Fibroblast of skin of back (primary cell): ENCODE measurements at regions not wholly inside any gene's neighbourhood (a gene's known extent, or its start where the extent isn't known, plus 50 kb on each side); places are given as distances from the start of the nearest gene placed in this dataset.

Experiments used
- DNase-seq: peaks from one replicate; pipeline ENCODE4 v3.0.0-alpha.2; 2013

DNA sequence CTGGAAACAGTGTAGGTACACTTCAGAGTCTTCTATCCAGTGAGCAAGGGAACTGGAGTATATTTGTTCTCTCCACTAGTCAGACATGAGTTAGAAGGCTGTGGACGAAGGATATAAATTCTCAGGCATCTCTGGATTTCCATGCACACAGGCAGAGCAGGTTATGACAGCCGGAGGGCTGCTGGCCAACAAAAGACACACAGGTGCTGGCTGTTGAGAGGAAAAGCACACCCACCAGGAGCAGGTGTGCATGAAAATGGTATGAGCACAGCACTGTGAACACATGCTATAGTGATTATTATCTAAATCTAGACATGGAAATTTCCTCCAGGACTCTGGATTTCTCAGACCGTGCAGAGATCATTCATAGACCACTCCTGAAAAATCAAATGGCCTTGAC is 444.7 kb upstream of the RPS6KA3 start:
- DNase-seq: no peak

DNA sequence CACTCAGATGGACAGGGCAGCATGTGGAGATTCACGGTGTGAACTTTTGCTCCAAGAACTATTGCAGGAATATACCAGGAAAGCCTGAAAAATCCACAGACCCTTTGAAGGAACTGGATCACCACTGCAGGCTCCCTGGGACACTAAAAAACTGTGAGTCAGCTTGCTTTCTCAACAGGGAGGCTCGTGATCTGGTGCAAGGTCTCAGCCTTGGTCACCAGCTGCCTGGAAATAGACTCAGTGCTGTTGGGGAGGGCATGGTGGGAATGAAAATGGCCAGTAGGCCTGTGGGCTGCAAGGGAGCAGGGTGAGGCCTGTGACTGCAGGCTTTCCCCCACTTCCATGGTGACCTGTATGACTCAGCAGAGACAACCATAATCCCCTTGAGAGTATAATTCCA is 426.4 kb upstream of the RPS6KA3 start:
- peak; percentile 23 for DNase-seq

DNA sequence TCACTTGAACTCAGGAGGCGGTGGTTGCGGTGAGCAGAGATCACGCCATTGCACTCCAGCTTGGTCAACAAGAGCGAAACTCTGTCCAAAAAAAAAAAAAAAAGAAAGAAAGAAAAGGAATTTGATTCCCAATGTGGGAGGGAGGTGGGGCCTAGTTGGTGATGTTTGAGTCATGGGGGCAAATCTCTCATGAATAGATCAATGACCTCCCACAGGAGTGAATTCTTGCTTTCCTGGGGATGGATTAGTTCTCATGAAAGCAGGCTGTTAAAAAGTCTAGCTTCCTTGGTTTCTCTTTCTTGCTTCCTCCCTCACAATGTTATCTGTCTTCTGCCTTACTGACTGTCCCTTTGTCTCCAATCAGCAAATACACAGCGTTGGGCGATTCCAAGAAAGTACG is 419.5 kb upstream of the RPS6KA3 start:
- DNase-seq: no peak

DNA sequence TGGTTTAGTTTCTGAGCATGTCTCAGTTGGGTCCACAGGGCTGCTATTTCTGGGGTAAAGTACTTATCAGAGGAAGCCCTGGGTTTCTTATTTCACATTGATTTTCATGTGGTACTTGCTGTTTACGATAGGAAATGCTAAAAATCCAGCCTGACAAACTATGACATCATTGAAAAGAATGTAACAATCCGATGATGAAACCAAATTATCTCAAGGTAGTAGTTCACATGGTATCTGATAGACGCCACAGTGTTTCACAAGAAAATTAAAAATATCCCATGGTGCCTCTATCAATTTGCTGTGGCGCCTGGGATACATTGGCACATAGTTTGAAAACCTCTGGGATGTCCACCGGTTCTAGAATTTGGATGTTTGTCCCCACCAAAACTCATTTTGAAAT is 418.9 kb upstream of the RPS6KA3 start:
- no peak for DNase-seq

DNA sequence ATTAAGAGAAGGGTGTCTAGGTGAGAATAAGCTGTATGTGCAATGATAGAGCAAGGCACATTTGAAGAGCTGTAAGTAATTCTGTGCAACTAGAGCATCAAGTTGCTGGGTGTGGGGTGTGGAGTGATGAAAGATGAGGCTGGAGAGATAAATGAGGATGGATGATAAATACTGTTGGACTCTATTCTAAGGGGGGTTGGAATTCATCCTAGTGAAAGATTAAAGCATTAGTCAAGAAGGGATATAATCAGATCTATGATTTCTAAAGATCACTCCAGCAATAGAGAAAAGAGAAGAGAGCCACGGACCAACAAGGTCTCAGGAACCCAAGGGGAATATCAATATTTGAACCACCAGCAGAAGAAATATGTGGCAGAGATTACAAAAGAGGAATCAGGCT is 415.0 kb upstream of the RPS6KA3 start:
- DNase-seq: no peak

DNA sequence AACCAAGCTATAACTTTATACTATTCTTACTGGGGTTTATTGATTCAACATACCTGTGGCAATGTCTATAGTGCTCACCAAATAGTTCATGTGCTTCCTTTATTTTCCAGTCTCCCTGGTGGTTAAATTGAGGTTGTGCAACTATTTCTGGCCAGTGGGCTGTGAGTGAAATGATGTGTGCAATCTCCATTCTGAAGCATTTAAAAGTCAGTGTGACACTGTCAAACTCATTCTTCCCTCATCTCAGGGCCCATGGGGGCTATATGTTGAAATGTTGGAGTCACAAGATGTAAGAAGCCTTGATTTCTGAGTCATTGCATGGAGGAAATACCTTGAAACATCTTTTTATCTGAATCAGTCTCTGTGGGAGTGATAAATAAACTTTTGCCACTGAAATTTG is 414.3 kb upstream of the RPS6KA3 start:
- DNase-seq: peak; percentile 44

DNA sequence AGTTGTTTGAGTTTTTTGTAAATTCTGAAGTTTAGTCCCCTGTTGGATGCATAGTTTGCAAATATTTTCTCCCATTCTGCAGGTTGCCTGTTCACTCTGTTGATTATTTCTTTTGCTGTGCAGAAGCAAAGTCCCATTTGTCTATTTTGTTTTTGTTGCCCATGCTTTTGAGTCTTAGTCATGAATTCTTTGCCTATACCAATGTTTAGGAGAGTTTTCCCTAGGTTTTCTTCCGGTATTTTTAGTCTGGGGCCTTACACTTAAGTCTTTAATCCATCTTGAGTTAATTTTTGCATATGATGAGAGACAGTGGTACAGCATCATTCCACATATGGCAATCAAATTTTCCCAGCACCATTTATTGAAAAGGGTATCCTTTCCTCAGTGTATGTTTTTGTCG is 405.8 kb upstream of the RPS6KA3 start:
- DNase-seq: peak; percentile 69

DNA sequence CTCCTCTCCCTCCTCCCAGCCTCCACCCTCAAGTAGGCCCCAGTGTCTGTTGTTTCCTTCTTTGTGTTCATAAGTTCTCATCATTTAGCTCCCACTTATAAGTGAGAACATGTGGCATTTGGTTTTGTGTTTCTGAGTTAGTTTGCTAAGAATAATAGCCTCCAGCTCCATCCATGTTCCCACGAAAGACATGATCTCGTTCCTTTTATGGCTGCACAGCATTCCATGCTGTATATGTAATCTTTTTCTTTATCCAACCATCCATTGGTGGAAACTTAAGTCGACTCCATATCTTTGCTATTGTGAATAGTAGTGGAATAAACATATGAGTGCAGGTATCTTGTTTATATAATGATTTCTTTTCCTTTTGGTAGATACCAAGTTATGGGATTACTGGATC is 405.0 kb upstream of the RPS6KA3 start:
- DNase-seq: peak; percentile 79

DNA sequence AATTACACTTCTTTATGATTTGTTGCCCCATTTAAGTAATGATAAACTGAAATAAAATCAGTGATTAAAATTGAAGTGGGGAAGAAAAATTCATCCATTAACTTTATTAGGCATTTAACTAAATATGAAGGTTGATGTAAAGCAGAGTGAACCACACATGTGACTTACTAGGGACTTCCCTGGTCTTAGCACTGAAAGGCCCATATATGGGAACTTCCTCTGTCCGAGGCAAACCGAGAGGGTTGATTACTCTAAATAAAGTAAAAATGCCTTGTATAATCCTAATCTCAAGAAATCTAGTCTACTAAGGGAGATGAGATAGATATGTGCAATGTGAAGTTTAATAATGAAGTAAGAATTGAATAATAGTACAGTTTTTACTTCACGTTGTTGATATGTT is 403.9 kb upstream of the RPS6KA3 start:
- no peak for DNase-seq

DNA sequence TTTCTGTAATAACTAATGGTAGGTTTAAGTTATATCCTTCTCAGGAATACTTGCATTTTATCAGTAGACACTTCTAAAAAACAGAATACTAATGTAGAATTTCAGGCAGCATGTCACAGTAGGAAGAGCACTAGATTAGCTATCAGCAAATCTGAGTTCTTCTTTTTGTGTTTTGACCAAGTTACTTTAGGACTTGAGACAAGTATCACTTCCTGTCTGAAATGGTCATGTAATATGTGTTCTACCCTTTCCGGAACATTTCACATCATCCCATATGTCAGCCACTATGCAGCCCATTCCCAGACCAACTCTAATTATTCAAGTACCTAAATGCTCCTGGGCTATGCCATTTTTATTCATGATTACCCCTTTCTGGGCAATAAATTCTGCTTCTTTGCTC is 401.8 kb upstream of the RPS6KA3 start:
- DNase-seq: no peak

DNA sequence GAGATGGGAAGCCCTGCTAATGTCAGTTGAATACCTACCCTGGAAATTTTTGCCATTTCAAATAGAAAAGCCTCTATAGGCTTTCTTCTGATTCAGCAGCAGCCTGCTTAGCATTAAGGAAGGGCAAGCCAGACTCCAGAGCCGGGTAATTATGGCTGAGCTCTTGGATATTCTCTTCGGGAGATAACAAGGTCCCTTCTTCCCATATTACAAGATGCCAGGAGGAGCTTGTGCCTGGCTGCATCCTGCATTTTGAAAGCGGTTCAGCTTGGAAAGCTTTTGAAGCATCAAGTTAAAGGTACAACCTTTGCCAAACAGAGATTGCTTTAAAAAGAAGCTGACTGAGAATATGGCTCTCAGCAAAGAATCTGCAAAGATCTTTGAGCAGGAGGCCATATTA is 399.6 kb upstream of the RPS6KA3 start:
- DNase-seq: no peak

DNA sequence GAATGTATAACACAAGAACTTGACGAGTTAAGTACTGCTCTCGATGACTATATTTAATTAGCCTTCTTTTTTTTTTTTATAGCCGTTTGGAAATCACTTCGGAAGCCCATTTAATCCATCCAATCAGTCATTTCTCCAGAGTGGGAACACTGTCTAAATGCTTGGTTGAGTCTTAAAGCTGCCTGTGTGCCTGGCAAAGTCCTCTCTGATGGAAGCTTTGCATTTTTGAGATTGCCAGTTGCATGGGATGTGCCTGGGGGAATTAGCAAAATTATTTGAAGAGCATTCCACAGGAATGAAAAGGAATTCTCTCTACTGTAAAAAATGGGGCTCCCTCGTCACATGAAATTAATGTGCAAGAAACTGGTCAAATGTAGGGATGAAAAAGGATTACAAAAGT is 398.8 kb upstream of the RPS6KA3 start:
- DNase-seq: peak; percentile 64

DNA sequence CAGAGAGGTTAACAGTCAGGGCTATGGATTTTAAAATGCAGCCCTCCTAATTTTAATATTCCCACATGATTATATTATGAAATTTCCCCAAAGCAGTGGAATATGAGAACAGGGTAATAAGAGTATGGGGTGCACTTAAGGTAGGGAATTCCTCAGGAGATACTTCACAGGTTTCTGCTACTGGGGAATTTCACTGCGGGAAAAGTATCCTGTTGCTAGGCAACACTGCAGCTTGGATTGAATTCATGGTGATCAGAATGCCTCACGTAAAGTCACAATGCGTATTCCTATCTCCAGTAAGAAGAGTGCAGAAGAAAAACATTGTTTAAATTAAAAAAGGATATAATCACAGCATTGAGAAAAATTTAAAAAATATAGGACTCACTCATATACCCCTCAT is 398.1 kb upstream of the RPS6KA3 start:
- peak; percentile 17 for DNase-seq

DNA sequence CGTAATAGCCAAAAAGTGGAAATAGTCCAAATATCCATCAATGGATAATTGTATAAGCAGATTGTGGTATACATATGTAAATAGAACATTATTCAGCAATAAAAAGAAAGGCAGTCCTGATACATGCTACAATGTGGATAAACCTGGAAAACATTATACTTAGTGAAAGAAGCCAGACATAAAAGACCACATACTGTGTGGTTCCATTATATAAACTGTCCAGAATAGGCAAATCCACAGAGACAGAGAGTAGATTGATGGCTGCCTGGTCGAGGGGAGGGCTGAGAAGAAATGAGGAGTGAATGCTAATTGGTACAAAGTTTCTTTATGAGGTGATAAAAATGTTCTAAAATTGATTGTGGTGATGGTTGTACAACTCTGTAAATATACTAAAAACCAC is 397.4 kb upstream of the RPS6KA3 start:
- no peak for DNase-seq

DNA sequence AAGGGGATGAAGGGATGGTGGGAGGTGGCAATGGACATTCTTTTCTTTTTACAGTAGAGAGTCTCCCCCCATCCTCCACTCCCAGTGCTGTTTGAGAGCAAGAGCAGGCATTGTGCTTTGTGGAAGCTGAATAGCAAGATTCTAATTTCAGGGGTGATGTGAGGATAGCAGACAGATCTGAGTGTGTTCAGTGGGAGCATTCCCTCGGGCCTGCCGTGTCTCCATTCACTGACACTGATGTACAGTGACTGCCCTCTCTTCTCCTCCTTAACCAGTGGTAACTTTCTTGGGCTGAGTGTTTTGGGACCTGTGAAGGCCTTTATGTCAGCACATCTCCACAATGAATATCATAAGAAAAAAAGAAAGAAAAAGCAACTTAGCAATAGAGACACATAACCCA is 396.6 kb upstream of the RPS6KA3 start:
- no peak for DNase-seq

DNA sequence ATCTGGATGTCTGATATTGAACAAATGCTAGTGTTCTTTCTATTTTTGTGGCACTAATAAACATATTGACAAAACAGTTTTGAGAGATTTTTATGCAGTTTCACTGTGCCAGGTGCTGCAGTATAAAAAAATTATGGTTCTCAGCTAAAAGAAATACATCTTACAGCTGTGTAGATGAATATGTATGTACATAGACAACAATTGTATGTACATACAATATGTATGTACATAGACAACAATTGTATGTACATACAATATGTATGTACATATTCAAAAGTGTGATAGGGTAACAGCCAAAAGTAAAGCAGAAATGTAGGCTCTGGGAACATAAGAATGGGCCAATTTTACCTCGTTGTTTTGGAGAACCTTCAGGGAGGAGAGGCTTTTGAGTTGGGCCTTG is 390.0 kb upstream of the RPS6KA3 start:
- no peak for DNase-seq

DNA sequence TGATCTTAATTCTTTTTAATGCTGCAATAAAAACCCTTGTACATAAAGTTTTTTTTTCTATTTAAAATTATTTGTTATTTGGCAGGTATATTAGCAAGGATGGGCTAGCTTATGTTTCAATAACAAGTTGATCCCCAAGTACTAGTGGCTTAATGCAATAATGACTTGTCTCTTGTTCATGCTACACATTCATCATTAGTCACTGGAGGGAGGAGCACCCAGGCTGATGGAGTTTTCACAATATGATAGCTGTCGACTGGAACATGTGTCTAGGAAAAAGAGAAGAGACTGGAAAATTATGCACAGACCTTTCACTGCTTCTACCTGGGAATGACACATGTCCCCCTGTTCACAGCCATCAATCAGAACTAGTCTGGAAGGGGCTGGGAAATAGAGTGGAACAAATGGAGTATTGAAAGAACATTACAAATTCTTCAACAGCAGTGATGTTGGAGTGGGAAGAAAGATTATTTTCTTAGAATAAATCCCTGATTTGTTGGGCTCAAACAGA is 387.9 kb upstream of the RPS6KA3 start:
- DNase-seq: peak; percentile 14

DNA sequence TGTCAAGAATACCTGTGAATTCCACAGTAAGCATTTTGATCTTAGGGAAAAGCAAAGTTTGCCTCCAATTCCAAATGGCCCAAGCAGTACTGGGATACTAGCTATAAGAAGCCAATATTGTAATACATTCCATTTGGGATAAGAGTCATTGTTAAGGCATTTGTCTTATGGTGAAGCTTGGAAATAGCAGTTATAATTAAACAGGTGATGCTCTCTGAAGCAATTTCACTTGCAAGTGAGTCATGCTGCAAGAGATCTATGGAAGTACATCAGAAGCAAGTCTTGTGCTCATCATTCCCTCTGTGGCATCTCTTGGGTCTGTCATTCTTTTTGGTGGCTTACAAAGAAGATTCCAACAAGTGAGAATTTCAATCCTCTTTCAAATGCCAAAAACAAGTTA is 386.4 kb upstream of the RPS6KA3 start:
- peak; percentile 18 for DNase-seq

DNA sequence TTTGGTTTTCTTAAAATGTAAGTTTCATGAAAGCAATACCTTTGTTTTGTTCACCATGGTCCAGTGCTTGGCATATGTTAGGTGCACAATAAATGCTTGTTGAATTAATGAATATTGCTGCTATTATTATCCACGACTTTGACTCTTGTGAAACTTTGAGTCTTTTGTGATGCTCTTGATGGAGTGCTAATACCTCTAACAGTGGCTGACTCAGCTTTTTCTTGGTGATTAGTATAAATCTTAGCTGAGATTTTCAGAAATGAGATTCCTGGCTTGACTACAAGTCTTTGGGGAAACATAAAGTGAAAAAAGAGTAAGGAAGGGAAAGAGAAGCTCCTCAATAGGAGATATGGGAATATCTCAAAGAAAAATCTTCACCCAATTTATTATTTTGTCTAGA is 375.2 kb upstream of the RPS6KA3 start:
- no peak for DNase-seq

DNA sequence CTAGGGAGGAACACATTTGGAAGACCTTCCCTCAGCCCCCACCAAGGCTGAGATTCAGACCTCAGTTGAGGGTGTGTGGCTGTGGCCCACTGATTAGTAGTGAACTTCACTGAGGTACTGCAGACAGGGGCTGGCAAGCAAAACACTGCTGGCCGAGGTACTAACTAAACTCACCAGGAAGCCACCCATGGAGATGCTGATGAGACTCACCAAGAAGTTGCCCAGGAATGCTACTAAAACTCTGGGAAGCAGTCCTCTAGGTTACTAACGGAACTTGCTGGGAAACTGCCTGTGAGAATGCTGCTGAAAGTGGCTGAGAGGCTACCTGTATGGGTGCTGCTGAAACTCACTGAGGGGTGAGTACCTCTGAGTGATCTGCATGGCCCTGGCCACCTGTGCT is 372.4 kb upstream of the RPS6KA3 start:
- no peak for DNase-seq

DNA sequence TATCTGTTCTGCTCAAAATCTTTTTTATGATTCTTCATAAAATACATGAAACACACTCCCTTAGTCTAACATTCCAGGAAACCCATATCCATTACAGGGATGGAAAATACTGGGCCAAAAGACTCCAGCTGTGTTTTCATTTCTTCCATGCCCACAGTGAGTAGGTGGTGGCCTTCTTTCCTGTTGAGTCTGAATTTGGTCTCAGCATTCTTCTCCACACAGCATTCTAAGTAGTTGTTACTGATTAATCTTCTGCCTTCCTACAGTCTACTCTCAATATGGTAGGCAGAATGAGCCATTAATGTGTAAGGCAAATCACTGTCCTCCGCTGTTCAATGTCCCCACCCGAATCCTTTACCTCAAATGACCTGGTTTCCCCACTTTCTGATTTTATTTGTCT is 370.6 kb upstream of the RPS6KA3 start:
- peak; percentile 36 for DNase-seq

DNA sequence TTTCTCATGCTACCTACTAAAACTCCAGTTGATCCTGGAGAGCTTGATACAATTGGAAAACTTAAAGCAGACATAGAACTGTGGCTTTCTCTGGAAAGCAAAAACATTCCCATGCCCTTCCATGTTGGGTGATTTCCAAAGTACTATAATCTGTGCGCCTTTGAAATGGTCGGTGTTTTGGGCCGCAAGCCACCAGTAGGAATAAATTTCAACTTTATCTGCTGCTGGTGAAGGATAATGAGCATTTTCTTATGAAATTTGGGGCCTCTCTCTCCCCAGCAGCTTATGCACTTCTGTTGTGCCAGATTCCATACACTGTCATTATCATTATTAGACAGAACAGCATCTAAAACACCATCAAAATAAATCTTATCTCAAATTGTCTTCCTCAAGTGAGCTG is 366.7 kb upstream of the RPS6KA3 start:
- DNase-seq: no peak

DNA sequence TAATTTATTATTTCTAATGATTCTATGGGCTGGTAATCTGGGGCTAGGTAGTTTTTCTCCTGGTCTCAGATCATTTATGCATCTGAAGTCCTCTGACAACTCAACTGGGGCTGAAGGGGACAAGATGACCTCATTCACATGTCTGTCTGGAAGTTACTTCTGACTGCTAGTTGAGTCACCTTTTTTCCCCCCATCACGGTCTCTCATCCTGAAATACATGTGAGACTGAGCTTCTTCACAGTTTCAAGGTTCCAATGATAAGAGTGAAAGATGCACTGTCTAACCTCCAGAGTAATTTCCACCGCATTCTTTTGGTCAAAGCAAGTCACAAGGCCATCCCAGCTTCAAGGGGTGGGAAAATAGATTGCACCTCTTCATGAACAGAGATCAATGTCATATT is 356.7 kb upstream of the RPS6KA3 start:
- DNase-seq: peak; percentile 72

DNA sequence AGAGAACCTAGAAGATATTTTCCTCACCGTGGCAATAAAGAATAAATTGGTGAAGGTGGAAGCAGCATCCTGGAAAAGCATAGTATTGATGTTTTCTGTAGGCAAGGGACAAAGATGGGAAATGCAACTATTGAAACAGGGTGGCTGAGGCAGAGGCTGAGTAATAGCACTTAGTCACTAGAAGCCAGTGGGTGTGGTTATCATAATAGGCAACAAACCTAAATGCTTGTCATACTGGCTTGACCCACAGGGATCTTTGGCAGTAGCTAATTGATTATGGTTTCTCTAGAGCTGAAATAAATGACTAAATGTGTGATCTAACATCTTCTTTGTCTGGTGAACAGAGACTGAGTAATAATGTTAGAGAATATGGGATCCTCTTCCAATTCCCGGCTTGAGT is 353.6 kb upstream of the RPS6KA3 start:
- peak; percentile 80 for DNase-seq

DNA sequence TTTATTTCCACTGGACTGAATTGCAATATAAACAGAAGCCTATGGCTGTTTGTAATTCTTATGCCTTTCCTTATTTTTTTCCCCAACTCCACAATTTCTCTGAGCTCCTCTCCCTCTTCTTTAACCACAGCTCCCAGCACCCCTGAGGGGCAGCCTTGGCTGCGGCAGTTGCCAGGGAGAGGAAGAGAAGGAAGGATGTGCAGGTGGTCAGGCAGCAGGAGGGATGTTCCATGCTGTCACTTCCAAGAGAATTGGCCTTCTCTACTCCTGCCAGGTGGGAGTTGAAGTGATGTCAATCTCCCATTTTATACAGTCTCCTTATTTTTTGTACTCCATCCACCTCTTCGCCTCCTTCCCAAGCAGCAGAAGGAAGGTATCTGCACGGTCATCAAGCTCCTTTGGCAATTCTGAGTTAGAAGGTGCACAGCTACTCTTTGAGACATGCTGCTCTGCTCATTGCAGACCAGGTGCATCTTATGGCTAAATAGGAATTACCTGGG is 343.3 kb upstream of the RPS6KA3 start:
- DNase-seq: no peak

DNA sequence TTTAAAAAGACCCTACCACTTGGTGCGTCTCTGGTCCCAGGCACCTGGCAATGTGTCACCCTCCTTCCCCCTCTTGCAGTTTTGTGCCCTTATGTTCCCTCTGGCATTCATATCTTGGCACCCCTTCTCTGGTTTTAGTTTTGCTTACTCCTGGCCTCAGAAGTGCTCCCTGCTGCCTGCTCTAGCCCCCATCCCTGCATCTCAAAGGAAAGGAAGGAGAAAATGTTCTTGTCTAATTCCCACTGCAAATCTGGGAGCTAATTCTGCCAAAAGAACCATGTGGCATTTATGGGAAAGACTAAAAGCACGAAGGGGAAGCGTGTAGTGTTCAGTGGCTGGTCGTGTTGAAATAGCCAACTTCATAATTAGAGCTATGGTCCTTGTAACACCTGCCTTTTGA is 340.1 kb upstream of the RPS6KA3 start:
- DNase-seq: no peak
